Mesothelial cell of epicardium (in vitro differentiated cells): ENCODE measurements at regions not wholly inside any gene's neighbourhood (a gene's known extent, or its start where the extent isn't known, plus 50 kb on each side); places are given as distances from the start of the nearest gene placed in this dataset.

Source experiments
- DNase-seq, 2 experiments: peaks; one replicate each; pipeline ENCODE4 v3.0.0; 2021; ENCODE audit warnings: low spot score in 2 of 2; ENCODE audit not compliant: unreplicated experiment in 2 of 2
- H3K27ac Mint-ChIP-seq: 2 replicates; pipeline ENCODE4 v1.8.0; 2021; ENCODE audit warnings: mixed read lengths
- H3K27me3 Mint-ChIP-seq: 2 replicates; pipeline ENCODE4 v1.8.0; 2021; ENCODE audit warnings: low read depth, mixed read lengths
- H3K36me3 Mint-ChIP-seq: 2 replicates; pipeline ENCODE4 v1.8.0; 2021; ENCODE audit warnings: mixed read lengths
- H3K4me1 Mint-ChIP-seq: 2 replicates; pipeline ENCODE4 v1.8.0; 2021; ENCODE audit warnings: mixed read lengths
- H3K4me3 Mint-ChIP-seq: 2 replicates; pipeline ENCODE4 v1.8.0; 2021; ENCODE audit warnings: mild to moderate bottlenecking, moderate library complexity, mixed read lengths
- H3K9me3 Mint-ChIP-seq: 2 replicates; pipeline ENCODE4 v1.8.0; 2021; ENCODE audit warnings: mixed read lengths
- CTCF ChIP-seq: fragments of 200-600 bp; sonication (generic); IDR thresholded peaks from one replicate; pipeline ENCODE4 v1.5.0; 2021; ENCODE audit warnings: antibody characterized with exemption; ENCODE audit not compliant: unreplicated experiment

GRCh38 chr9:129374651-129375050 is 196.6 kb upstream of the IER5L start:
- peaks cover 3% of the 10 kb centered on the region for H3K4me1 Mint-ChIP-seq
- no peaks in the 10 kb centered on the region for H3K27me3 Mint-ChIP-seq
- peaks cover 4% of the 10 kb centered on the region for H3K36me3 Mint-ChIP-seq
- TF ChIP-seq CTCF: no peak
- peaks cover 11% of the 10 kb centered on the region for H3K9me3 Mint-ChIP-seq
- no peak overlapping the region for H3K27ac Mint-ChIP-seq
- H3K4me3 Mint-ChIP-seq: no peak overlapping the region
- no peak for DNase-seq

- Mint-ChIP-seq H3K9me3 (peaks cover 11% of the 10 kb centered on the region), H3K27ac (no peak overlapping the region), H3K4me3 (no peak overlapping the region), H3K36me3 (peaks cover 4% of the 10 kb centered on the region), H3K27me3 (no peaks in the 10 kb centered on the region), H3K4me1 (peaks cover 3% of the 10 kb centered on the region)
- DNase-seq: no peak
- TF ChIP-seq CTCF: no peak
Measured at GRCh38 chr9:129374231-129374630, 196.2 kb upstream of the IER5L start.

DNA sequence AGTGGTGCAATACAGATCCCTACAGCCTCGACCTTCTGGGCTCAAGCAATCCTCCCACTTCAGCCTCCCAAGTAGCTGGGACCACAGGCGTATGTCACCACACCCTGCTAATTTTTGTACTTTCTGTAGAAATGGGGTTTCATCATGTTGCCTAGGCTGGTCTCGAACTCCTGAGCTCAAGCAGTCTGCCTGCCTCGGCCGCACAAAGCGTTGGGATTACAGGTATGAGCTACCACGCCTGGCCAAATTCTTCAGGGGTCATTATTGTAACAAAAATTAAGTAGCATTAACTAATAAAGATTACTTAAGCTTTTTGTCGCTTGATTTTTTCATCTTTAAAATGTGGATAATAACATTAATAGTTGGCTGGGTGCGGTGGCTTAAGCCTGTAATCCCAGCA is 195.3 kb upstream of the IER5L start:
- DNase-seq: no peak
- Mint-ChIP-seq H3K27ac (no peak overlapping the region), H3K36me3 (peaks cover 4% of the 10 kb centered on the region), H3K4me3 (no peak overlapping the region), H3K4me1 (peaks cover 3% of the 10 kb centered on the region), H3K27me3 (no peaks in the 10 kb centered on the region), H3K9me3 (peaks cover 16% of the 10 kb centered on the region)
- no peak for TF ChIP-seq CTCF

DNA sequence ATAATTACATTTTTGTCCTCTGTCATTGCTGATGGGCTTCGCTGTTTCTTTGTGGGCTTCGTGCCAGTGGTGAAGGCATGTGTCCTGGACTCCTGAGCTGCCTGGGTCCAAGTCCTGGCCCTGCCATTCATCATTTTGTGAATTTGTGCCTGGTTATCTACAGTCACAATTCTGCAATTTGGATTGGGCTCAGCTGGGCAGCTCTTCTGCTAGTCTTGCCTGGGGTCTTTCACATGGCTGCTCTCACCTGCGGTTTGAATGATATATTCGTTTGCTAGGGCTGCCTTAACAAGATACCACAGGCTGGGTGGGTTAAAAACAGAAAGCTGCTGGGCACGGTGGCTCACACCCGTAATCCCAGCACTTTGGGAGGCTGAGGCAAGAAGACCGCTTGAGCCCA is 192.7 kb upstream of the IER5L start:
- no peak overlapping the region for H3K4me3 Mint-ChIP-seq
- H3K27ac Mint-ChIP-seq: no peak overlapping the region
- DNase-seq: no peak

GRCh38 chr9:129368444-129368978 is 190.4 kb upstream of the IER5L start:
- TF ChIP-seq CTCF: no peak
- Mint-ChIP-seq H3K27ac (no peak overlapping the region), H3K27me3 (no peaks in the 10 kb centered on the region), H3K4me3 (no peak overlapping the region), H3K9me3 (peaks cover 12% of the 10 kb centered on the region), H3K36me3 (peaks cover 3% of the 10 kb centered on the region), H3K4me1 (peaks cover 3% of the 10 kb centered on the region)
- no peak for DNase-seq

More for the DNA sequence above, 192.7 kb upstream of the IER5L start:
- TF ChIP-seq CTCF: no peak
- Mint-ChIP-seq H3K36me3 (peaks cover 4% of the 10 kb centered on the region), H3K9me3 (peaks cover 16% of the 10 kb centered on the region), H3K4me1 (no peaks in the 10 kb centered on the region), H3K27me3 (no peaks in the 10 kb centered on the region)

DNA sequence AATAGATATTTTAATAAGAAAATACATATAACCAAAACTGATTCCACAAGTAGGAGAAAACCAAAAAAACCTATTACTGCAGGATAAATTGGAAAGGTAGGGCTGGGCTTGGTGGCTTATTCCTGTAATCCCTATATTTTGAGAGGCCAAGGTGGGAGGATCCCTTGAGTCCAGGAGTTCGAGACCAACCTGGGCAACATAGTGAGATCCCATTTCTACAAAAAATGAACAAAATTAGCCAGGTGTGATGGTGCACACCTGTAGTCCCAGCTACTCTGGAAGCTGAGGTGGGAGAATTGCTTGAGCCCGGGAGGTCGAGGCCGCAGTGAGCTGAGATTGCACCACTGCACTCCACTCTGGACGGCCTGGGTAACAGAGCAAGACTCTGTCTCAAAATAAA is 189.2 kb upstream of the IER5L start:
- H3K4me1 Mint-ChIP-seq: peaks cover 9% of the 10 kb centered on the region
- TF ChIP-seq CTCF: no peak
- H3K9me3 Mint-ChIP-seq: peaks cover 12% of the 10 kb centered on the region
- H3K36me3 Mint-ChIP-seq: peaks cover 3% of the 10 kb centered on the region
- H3K4me3 Mint-ChIP-seq: no peak overlapping the region
- DNase-seq: no peak
- no peak overlapping the region for H3K27ac Mint-ChIP-seq
- H3K27me3 Mint-ChIP-seq: no peaks in the 10 kb centered on the region
